ENCODE measurements at regions not wholly inside any gene's neighbourhood (a gene's known extent, or its start where the extent isn't known, plus 50 kb on each side); places are given as distances from the start of the nearest gene placed in this dataset.

- Histone ChIP-seq H3K36me3 (replicated peaks) (no peaks in the 10 kb centered on the region), H3K4me3 (ENCODE audit: low read depth, low read length) (no peak overlapping the region), H3K27me3 (replicated peaks) (no peaks in the 10 kb centered on the region), H3K27ac (no peak overlapping the region)
- TF ChIP-seq CTCF (IDR thresholded peaks at IDR 0.05; ENCODE audit: low read depth, low read length, missing control alignments): no peak
- in situ Hi-C loops (cut with HindIII; ENCODE audit: low pct_ligation_motif_present, low sequenced_read_pairs): no loop called here
- no peak for DNase-seq
These were observed 449.2 kb downstream of the IRX1 start for GRCh38 chr5:4044881-4045280.

- Histone ChIP-seq H3K36me3 (replicated peaks) (no peaks in the 10 kb centered on the region), H3K4me3 (ENCODE audit: low read depth, low read length) (no peak overlapping the region), H3K27ac (no peak overlapping the region), H3K27me3 (replicated peaks) (no peaks in the 10 kb centered on the region)
- no peak for TF ChIP-seq CTCF (IDR thresholded peaks at IDR 0.05; ENCODE audit: low read depth, low read length, missing control alignments)
- in situ Hi-C loops (cut with HindIII; ENCODE audit: low pct_ligation_motif_present, low sequenced_read_pairs): no loop called here
- DNase-seq: no peak
These were observed 452.8 kb downstream of the IRX1 start for GRCh38 chr5:4048398-4048797.

- no peak overlapping the region for H3K27ac ChIP-seq
- in situ Hi-C loops (cut with HindIII; ENCODE audit: low pct_ligation_motif_present, low sequenced_read_pairs): no loop called here
These were observed 454.6 kb downstream of the IRX1 start for GRCh38 chr5:4050203-4050602.

GRCh38 chr5:4053136-4053535 is 457.5 kb downstream of the IRX1 start:
- H3K27ac ChIP-seq: no peak overlapping the region
- H3K27me3 ChIP-seq (replicated peaks): no peaks in the 10 kb centered on the region
- no peak for DNase-seq
- H3K4me3 ChIP-seq (ENCODE audit: low read depth, low read length): no peak overlapping the region
- no peak for TF ChIP-seq CTCF (IDR thresholded peaks at IDR 0.05; ENCODE audit: low read depth, low read length, missing control alignments)
- in situ Hi-C loops (cut with HindIII; ENCODE audit: low pct_ligation_motif_present, low sequenced_read_pairs): no loop called here
- H3K36me3 ChIP-seq (replicated peaks): no peaks in the 10 kb centered on the region

More at GRCh38 chr5:4050203-4050602, 454.6 kb downstream of the IRX1 start:
- DNase-seq: no peak
- no peak for TF ChIP-seq CTCF (IDR thresholded peaks at IDR 0.05; ENCODE audit: low read depth, low read length, missing control alignments)
- no peaks in the 10 kb centered on the region for H3K36me3 ChIP-seq (replicated peaks)
- H3K4me3 ChIP-seq (ENCODE audit: low read depth, low read length): no peak overlapping the region
- H3K27me3 ChIP-seq (replicated peaks): no peaks in the 10 kb centered on the region

GRCh38 chr5:4054092-4054491 is 458.5 kb downstream of the IRX1 start:
- TF ChIP-seq CTCF (IDR thresholded peaks at IDR 0.05; ENCODE audit: low read depth, low read length, missing control alignments): no peak
- Histone ChIP-seq H3K4me3 (ENCODE audit: low read depth, low read length) (no peak overlapping the region), H3K27ac (no peak overlapping the region), H3K36me3 (replicated peaks) (no peaks in the 10 kb centered on the region), H3K27me3 (replicated peaks) (no peaks in the 10 kb centered on the region)
- in situ Hi-C loops (cut with HindIII; ENCODE audit: low pct_ligation_motif_present, low sequenced_read_pairs): no loop called here
- no peak for DNase-seq

- in situ Hi-C loops (cut with HindIII; ENCODE audit: low pct_ligation_motif_present, low sequenced_read_pairs): no loop called here
- no peak for TF ChIP-seq CTCF (IDR thresholded peaks at IDR 0.05; ENCODE audit: low read depth, low read length, missing control alignments)
- no peaks in the 10 kb centered on the region for H3K36me3 ChIP-seq (replicated peaks)
- no peaks in the 10 kb centered on the region for H3K27me3 ChIP-seq (replicated peaks)
- no peak for DNase-seq
- H3K27ac ChIP-seq: no peak overlapping the region
- no peak overlapping the region for H3K4me3 ChIP-seq (ENCODE audit: low read depth, low read length)
These were observed 463.3 kb downstream of the IRX1 start for GRCh38 chr5:4058899-4059298.
